Activated T-cell treated with anti-CD3 and anti-CD28 coated beads, Interleukin-2, amount 50 U/mL, for 48 hours (primary cell): ENCODE measurements at regions not wholly inside any gene's neighbourhood (a gene's known extent, or its start where the extent isn't known, plus 50 kb on each side); places are given as distances from the start of the nearest gene placed in this dataset.
"Not testable (repeated sequence)": the region's sequence is repeated elsewhere in the genome, so short reads cannot be mapped to it uniquely, and the experiment has no call there.

Experiments used
- DNase-seq, 2 experiments: peaks; one replicate each; pipeline ENCODE4 v3.0.0-alpha.2; 2020

GRCh38 chr17:5753421-5753820 is 169.1 kb upstream of the NLRP1 start:
- DNase-seq: no peak

GRCh38 chr17:5757314-5757907 is 173.1 kb upstream of the NLRP1 start:
- DNase-seq: no peak

DNA sequence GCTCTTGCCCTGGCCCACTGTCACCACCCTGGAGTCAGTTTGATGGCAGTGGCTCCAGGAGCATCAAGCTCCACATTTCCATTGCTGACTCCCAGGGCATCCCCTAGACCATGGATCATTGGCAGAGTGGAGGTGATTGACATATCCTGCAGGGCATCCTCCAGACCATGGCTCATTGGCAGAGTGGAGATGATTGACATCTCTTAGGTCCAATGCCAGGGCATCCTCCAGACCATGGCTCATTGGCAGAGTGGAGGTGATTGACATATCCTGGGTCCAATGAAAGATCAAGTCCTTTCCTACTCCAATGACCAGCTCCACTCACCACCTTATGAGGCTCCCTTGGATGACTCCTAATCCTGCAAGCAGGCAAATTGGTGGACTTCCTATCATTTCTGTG is 174.3 kb upstream of the NLRP1 start:
- peak in 1 of 2 experiments; percentile 23 for DNase-seq

GRCh38 chr17:5759501-5759925 is 175.2 kb upstream of the NLRP1 start:
- DNase-seq: no peak

- DNase-seq: no peak
Observed at GRCh38 chr17:5762191-5762590, 177.9 kb upstream of the NLRP1 start.

- DNase-seq: no peak
Observed at GRCh38 chr17:5763595-5764306, 179.4 kb upstream of the NLRP1 start.

GRCh38 chr17:5769593-5770354 is 185.5 kb upstream of the NLRP1 start:
- DNase-seq: no peak

- DNase-seq: no peak
Observed at GRCh38 chr17:5770441-5771270, 186.3 kb upstream of the NLRP1 start.

GRCh38 chr17:5771271-5771577 is 186.9 kb upstream of the NLRP1 start:
- not testable (repeated sequence) for DNase-seq

GRCh38 chr17:5772017-5772416 is 187.7 kb upstream of the NLRP1 start:
- not testable (repeated sequence) for DNase-seq

GRCh38 chr17:5772720-5773119 is 188.4 kb upstream of the NLRP1 start:
- no peak for DNase-seq

DNA sequence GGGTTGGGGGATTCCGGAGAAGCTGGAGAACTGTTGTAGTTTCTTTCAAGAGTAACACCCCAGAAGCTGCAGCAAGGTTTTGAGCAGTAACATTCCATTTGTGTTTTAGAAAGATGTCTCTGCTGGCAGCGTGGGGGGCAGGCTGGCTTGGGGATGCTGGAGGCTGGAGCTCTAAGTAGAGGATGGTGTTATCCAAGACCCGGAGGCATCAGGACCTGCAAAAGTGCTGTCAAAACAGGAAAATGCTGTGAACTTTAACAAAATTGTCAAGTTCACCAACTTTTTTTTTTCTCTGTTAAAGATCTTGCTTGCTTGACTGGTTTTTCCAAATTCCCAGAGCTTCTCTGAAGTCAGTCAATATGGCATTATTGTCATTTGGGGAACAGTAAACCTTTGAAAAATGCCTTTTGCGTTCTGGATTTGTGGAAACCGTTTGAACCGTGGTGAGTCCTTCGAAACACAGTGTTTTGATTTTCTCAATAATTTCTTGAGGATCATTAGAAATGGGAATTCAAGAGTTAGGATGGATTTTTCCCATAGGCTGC is 189.6 kb upstream of the NLRP1 start:
- no peak for DNase-seq

- no peak for DNase-seq
Observed at GRCh38 chr17:5775098-5775497, 190.8 kb upstream of the NLRP1 start.

GRCh38 chr17:5780476-5780875 is 196.2 kb upstream of the NLRP1 start:
- no peak for DNase-seq

GRCh38 chr17:5781236-5781927 is 197.1 kb upstream of the NLRP1 start:
- DNase-seq: no peak

DNA sequence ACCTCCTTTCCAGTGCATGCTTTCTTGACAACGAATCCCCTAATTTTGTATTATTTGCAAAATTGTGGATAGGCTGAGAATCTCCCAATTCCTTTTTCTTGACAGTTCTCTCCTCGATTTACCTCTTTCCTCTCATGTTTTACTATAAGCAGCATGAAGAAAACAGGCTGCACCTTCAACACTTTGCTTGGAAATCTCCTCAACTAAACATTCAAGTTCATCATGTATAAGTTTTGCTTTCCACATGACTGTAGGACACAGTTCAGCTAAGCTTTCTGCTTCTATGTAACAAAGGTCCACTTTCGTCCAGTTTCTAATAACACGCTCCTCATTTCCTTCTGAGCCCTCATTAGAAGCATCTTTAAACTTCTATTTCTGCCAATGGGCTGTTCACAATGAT is 199.0 kb upstream of the NLRP1 start:
- no peak for DNase-seq

DNA sequence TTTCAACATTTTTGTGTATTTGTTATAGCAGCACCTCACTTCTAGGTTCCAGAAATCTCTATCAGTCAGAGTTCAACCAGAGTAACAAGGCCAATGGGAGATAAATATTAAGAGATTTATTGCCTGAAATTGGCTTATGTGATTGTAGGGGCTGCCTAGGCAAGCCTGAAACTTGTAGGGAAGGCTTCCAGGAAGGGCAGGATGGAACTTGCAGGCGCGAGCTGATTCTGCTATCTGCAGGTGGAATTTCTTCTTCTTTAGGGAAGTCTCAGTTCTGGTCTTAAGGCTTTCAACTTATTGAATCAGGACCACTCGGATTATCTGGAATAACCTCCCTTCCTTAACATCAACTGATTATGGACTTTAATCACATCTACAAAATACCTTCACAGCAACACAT is 199.5 kb upstream of the NLRP1 start:
- DNase-seq: no peak

DNA sequence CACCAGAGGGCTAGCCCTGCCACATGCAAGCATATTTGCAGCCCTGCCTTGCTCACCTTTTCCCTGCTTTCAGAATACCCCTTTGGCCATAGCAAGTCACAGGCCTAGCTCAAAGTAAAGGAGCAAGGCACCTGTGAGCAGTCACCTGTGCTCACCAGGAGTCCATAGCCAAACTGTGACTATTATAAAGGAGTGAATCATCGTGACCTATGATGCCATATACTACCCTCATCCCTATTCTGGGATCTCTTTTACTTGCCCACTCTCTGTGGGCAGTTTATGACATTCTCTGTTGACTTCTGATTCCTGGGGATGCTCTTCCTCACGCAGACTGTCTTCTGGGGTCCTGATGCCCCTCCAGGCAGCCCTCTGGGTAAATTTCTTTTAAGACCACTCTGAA is 200.5 kb upstream of the NLRP1 start:
- DNase-seq: no peak

DNA sequence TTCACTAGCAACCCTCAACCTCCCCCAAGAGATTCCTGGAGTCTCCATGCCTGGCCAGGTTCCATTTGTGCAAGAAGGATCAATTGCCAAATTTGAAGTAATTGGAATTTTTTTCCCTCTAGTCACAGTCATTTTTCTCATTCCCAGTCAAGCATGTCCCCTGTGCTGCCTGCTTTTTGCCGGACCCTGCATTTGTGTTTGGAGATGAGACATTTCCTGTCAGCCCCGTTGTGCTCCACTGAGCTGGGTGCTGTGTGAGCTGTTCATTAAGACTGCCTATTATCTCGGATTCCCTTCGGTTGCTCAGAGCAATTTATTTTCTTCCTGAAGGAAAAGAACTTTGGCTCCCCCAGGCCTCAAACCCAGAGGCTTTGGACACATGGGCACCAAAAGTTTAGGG is 201.0 kb upstream of the NLRP1 start:
- no peak for DNase-seq

- DNase-seq: no peak
Observed at GRCh38 chr17:5785867-5786509, 201.7 kb upstream of the NLRP1 start.

- no peak for DNase-seq
Observed at GRCh38 chr17:5786510-5786875, 202.2 kb upstream of the NLRP1 start.
